RPMI8226 (cell line): ENCODE measurements at regions not wholly inside any gene's neighbourhood (a gene's known extent, or its start where the extent isn't known, plus 50 kb on each side); places are given as distances from the start of the nearest gene placed in this dataset.
"Not testable (repeated sequence)": the region's sequence is repeated elsewhere in the genome, so short reads cannot be mapped to it uniquely, and the experiment has no call there.

Experiments used
- DNase-seq: peaks from one replicate; pipeline ENCODE4 v3.0.0-alpha.2; 2015

DNA sequence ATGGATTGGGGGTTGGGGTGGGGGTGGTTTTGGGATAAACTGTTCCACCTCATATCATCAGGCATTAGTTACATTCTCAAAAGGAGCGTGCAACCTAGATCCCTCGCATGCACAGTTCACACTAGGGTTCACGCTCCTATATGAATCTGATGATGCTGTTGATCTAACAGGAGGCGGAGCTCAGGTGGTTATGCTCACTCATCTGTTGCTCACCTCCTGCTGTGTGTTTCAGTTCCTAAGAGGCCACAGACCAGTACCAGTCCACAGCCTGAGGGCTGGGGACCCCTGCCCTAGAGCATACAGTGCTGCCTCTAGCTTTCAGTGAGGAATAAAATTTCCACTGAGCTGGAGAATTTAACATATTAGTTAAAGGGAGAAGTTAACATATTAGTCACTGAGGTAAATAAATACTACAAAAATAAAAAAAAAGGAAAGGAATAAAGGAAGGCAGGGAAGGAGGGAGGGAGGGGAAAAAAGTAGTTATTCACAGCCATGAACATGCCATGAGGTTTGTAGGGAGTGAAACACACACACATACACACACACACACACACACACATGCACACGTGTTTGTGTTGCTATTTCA, 612.7 kb upstream of the TBX3 start:
- no peak for DNase-seq

DNA sequence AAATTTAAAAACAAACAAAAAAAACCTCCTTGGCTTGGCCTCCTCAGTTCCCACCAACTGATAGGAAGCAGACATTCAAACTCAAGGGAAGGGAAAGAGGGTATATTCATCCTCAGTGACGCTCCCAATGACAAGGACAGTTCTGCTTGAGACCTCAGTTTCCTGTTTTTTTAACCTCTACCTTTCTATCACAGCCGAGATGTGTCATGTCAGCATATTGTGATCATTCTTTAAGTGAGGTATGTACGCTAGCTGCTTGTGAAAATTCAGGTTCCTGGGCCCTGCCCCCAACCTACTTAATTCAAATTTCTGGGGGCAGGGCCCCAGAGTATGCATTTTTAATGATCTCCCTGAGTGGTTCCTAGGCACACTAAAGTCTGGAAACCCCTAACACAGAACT, 611.9 kb upstream of the TBX3 start:
- no peak for DNase-seq

DNA sequence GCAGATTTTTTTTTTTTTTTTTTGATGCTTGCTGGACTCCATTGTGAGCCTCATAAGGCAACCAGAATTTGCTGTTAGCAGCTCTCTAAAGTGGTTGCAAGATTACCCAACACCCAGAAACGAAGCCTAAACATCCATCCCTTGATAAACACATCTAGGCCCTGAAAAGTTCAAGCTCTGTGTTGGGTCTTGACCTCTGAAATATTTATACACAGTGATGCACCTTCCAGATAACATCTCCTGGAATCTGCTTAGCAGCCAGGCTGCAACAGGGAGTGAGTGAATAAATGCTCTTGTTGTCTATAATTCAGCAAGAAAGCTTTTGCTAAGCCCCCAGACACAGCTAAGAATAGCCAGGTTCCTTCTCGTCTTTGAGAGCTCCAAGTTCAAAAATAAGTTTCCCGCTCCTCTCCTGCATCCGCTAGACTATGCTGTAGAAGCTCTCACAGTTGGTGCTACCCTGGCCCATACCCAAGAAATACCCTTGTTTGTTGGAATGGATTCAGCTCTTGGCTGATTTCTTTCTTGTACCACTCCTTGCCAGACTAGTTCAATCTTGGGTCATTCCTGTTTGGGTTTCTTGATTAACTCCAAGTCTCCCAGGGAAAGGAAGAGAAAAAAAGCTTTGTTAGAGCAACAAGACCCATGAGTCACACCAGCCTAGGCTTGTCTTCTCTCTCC, 610.6 kb upstream of the TBX3 start:
- DNase-seq, result no peak

DNA sequence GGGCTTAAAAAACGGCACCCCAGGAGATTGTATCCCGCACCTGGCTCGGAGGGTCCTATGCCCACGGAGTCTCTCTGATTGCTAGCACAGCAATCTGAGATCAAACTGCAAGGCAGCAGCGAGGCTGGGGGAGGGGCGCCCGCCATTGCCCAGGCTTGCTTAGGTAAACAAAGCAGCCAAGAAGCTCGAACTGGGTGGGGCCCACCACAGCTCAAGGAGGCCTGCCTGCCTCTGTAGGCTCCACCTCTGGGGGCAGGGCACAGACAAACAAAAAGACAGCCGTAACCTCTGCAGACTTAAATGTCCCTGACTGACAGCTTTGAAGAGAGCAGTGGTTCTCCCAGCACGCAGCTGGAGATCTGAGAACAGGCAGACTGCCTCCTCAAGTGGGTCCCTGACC, 601.5 kb upstream of the TBX3 start:
- not testable (repeated sequence) for DNase-seq

DNA sequence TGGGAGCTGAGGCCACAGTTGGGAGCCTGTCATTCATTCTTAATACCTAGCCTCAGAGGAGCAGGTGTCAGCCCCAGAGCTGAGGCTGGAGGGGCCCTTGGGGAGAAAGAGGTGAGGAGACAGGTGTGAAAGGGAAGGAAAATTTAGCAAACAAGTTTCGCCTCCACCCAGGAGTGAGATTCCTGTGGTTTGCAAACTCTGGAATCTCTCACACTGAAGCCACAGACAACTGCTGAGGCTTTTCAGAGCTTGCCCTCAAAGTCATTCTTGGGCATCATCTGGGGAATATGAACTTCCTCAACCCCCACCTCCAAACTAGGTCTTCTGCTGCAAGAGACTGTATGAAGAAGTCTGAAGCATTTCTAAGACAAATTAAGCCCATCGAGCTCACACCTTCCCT, 589.5 kb upstream of the TBX3 start:
- no peak for DNase-seq

DNA sequence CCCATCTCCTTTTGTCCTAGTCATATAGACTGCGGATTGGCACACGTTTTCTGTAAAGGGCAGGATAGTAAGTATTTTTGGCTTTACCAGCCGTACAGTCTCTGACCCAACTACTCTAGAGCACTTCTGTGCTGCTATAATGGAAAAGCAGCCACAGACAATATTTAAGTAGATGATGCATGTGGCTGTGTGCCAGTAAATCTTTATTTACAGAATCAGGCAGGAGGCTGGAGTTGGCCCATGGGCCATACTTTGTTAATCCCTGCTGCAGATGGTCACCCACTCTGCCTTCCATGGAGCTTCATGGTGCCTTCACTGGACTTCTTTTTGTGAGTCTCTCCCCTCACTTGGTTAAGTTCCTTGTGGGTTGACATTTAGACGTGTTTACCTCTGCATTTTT, 584.5 kb upstream of the TBX3 start:
- no peak for DNase-seq

DNA sequence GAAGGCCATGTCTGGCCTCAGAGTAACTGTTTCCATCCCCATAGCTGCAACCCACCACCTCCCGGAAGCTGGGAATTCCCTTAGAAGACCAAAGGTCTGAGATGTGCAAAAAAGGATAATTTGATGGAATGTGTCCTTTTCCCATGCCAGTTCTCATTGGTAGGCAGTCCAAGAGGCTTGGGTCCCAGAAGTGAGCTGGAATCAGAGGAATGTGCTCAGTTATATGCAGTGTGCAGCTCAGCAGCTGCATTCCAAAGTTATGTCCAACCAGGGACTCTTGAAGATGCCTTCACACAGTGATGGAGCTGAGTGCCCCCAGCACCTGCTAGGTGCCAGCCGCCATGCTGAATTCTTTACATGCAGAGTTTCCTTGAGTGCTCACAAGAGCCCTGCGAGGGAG, 583.9 kb upstream of the TBX3 start:
- DNase-seq, result no peak

DNA sequence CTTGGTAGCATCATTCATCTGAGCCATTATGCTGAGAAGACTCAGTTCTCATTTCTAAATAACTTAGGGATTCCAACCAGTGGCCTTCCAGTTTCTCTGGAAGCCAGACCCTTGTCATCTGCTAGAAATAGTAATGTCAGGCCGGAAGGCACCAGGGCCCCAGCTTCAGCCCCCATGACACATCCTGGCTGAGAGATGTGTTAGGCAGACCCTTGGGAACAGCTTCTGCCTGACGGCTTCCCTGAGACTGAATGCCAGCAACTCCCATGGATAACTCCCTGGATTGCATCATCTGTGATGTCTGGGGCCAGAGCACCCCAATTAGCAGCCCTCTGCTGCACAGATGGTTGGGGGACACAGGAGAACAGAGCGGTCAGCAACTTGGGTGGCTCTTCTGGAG, 583.5 kb upstream of the TBX3 start:
- DNase-seq, result no peak

DNA sequence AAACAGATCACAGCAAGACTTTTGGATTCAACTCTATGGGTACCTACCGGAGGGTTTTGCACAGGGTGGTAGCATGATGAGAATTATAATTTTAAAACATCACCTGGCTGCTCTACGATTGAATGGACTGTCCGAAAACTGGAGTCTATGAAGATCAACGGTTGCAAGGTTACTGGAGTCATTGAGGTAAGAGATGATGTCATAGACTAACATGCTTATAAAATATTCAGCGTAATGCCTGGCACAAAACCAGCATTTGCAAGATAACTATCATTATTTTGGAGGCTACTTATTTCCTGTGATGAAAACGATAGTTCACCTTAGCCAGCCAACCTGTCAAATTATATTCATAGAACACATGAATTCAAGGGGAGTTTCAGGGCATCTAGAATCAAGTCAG, 580.6 kb upstream of the TBX3 start:
- DNase-seq, result no peak

DNA sequence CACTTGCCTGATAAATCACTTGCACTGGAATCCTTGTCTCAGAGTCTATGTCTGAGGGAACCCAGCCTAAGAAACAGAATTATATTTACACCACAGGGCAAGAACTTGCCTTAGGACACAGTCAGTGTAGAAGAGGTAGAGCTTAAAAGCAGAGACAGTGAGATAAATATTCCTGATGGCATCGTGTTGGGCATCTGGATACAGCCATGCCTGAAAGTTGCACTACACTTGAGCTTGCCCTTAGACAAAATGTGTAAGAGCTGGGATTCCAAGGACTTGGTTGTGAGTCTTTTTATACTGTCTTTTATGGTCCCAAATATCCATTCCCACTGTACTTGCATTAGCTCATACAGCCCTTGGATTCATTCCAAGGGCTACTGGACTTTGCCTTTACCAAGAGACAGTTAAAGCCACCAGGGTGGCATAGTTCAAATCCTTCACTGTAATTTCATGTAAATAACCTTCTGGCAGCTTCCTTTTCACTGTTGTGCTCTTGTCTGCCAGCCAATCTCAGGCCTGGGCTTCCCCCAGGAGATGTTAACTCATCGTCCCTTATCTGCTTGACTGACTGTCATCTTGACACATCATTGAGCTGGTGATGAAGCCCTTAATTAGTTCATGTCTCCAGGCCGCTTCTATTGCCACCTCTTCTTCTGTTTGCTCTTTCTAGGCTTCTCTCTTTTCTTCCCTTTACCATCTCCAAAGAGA, 577.9 kb upstream of the TBX3 start:
- DNase-seq, result no peak

DNA sequence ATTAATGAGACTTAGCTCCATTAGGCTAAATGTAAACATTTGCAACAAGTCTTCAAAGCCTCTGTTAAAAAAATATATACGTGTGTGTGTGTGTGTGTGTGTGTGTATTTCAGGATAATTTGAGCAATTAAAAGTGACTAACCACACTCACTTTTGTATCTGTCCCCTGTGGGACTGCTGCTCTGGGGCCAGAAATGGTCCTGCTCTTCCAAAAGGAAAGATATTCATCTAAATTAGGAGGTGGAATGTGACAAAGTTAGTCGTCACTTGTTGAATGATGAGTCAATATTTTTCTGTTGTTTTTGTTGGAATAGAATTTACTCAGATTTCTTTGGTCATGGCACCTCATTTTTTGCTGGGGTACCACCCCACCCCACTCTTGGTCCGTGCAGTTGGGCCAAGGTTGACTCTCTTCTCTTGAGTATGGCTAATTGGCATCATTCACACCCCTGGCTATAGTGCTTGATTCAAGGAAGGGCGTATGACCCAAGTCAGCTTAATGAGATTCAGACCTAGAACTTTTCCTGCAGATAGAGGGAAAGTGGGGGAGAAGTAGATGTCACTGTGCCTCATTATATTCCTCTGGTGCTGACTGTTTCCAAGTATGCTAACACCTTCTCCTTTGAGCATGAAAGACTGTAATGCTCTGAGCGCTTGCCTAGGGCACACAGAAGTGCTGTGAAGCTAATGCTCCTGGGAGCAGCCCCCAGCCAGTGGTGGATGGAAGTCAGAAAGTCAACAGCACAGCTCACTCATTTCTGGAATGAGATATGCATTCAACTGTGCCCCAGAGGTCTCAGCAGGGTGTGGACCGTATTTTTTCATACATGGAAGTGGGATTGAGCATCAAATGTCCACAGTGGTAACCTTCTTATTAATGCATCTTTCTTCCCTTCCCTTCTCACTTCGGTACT, 577.0 kb upstream of the TBX3 start:
- DNase-seq, result no peak

DNA sequence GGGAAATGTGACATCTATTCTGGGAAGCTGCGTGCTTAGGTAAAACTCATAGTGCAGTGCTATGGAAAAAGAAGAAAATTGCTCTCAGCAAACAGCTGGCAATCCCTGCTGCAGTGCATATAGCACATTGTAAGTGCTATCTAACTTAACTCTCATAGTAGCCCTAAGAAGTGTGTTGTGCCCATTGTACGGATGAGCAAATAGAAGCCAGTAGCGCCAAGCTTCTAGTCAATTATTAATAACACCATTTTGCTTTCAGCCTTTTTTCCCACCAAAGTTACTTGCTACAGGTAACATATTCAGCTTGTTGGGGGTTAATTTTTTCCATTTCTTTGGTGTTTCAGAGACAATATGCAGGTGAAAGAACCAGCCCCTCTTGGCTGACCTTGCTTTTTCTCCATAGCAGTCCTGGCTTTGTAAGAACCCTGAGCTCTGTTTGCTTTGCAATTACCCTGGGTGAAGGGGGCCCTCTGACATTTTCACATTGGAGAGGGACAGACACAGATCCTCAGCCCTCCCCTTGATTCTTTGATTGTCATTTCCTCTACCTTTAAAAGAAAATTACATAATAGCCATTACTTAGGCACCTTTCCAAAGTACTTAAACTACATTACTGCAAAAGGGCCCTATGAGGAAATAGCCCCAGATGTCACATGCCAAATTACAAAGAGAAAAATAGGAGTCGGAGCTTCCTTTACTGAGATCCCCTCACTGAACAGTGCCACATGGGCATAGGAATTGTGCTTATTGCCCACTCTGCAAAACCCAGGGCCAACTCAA, 576.2 kb upstream of the TBX3 start:
- DNase-seq, result no peak

DNA sequence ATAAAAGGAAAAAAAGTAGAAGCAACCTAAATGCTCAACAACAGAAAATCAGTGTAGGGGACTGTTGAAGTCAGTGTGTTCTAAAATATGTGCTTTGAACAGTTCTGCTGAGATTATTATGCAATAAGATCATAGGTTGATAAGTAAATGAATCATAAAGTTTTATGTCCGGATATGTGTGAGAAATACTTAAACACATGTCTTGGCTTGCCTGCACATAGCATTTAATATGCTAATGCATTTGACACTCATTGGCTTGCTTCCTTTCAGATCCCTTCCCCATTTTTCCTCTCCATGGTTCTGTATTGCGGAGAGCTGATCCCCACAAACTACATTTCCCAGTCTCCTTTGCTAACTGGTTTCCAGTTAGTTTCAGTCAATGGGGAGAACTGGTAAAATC, 573.8 kb upstream of the TBX3 start:
- no peak for DNase-seq

DNA sequence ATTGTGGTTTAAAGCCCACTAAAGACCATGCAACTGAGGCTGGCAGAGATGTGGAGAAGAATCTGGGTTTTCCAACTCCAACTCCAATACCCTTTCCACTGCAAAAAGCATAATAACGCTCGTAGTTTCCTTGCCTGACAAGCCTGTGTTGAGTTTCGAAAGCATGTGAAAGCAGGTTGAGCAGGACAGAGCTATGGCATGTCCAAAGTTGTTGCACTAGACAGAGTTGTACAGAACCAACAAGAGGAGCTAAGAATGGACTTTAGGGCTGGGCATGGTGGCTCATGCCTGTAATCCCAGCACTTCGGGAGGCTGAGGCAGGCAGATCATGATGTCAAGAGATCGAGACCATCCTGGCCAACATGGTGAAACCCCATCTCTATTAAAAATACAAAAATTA, 572.0 kb upstream of the TBX3 start:
- no peak for DNase-seq

DNA sequence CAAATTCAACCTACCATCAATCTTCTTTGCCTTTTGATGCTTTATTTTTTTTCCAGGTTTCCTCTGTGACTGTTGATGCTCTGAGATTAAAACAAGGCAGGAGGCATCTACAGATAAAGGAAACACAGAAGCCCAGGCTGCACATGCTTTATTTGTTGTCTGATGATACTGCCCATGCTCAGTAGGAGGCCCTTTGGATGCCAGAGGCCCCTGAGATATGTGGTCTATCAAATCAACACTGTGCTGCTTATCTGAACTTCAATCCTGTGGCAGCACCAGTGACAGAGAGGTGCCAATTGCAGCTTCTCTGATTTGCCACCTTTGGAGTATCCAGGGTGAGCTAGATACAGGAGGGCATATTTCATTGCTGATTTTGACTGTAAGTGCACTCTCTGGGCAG, 571.3 kb upstream of the TBX3 start:
- no peak for DNase-seq

DNA sequence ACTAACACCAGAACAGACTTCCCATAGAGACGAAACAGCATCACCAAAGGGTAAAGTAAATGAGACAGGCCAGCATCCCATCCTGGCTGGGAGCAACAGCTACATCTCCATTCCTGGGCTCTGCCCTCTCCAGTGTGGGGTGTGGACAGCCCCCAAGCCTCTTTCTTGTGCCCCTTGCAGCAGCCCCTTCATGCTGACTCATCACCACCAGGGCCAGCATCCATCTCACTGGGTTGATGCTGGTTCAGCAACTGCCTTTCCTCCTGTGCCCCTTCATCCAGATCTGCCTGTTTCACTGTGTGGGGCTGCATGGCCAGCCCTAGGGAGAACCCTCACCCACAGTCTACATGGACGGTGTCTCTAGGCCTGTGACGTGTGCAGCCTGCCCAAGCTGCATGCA, 569.1 kb upstream of the TBX3 start:
- no peak for DNase-seq

DNA sequence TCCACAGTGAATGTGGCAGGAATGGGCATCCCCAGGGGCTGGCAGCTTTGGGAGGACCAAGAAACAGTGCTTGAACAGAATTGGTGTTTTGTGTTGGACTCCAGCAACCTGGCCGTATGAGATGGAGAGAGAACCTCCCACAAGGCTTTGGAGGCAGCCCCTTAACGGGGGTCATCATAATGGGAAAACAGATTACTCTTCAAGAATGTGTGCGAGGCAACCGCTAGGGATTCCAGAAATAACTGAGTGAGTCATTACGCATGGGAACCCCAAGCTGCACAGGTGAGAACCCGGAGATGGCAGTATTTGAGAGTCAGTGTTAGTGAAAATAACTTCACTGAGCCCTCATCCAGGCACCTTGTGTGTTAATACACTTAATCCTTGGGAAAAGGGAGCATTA, 567.8 kb upstream of the TBX3 start:
- DNase-seq, result no peak

DNA sequence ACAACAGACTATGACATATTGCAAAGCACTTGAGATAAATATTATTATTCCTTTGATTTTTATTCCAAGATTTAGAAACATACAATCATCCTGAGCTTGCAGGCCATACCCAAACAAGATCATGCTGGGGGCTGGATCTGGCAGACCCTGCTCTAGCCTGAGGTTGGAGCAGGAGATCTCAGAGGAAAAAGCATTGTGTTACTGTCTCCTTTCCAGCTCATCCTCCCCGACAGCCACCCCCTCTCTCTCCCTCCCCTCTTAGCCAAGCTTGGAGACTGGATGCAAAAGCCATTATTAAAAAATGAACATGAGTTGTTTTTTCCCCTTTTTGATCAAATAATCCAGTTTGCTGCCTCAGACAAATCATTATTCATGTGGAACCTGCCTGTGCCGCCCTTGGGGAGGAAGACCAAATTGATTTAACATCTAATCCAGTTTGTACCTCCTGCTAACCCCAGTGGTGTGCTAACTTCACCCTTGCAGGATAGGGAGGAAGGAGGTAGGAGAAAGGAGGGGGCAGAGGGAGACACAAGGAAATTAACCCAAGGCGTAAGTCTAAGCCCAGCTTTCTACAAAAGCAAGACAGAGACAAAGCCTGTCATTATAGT, 565.8 kb upstream of the TBX3 start:
- no peak for DNase-seq

DNA sequence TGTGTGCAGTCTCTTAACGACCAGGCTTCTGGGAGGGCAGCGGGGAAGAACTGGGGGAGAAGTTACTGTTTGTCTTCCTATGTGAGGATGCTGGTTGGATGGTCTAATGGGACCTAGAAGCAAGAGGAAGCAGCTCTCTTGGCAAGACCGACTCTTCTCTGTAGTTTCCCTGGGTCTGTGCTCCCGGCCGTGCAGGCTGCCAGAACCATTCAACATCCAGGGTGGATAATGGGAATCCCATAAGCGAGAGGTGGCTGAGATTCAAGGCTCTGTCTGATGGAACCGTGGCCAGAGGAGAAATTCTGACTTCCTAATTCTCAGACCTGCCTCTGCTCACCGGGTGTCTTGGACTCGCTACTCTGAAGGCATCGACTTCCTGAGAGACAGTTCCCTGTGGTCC, 561.0 kb upstream of the TBX3 start:
- DNase-seq, result no peak

DNA sequence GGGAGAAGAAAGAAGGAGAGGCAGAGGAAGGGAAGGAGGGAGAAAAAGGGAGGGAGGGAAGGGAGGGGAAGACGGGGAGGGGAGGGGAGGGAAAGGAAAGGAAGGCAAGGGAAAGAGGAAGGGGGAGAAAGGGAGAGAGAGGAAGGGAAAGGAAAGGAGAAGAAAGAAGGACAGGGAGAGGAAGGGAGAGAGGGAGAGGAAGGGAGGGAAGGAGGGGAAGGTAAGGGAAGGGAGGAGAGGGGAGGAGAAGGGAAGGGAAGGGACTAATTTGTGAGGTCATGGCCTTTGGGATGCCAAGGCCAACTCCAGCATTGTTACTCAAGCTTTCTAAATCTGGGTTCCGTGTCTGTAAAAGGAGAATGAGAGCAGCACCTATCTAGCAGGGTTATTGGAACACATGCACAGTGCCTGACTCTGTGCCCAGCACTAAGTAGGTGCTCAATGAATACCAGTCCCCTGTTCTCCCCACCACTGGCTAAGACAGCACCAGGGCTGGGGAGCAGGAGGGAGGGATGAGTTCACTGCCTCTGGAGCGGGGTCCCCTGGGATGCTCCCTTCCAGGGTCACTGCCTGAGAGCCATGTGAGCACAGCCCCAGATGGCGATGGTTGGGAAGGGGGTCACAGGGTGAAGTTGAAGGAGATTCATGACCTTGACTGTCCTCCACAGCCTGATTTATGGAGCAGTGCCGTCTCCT, 560.1 kb upstream of the TBX3 start:
- no peak for DNase-seq

DNA sequence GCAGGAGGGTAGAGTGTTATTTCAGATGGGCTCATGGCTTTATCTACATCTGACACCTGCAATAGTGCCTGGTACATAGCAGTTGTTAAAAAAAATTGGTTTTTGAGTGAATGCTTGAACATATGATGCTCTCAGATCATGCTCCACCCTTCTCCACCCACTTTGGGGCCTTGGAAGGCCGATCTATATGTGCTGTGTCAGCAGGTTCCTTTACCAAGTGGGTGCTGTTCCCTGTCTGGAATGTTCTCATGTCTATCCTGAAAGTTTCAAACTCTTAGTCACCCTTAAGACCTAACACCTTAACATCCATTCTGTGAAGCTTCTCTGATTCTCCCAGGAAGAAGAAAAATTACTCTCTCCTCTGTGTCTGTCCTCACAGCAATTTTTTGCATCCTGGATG, 556.3 kb upstream of the TBX3 start:
- no peak for DNase-seq

DNA sequence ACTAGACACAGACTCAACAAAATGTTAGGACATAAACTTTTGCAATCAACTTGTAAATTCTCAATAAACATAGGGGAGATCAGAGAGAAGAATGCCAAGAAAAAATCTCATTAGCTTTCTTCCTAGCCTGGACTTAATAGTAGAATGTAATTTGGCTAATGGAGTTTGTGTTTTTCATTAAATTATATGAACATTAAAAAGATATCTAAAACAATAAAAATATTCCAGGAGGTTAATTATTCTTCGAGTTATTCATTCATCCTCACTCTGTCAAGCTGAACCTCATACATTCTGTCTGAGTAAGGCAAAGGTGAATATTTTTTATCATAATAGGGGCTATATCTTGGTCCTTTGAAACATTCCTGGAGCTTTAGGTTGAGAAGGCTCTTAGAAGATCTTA, 551.9 kb upstream of the TBX3 start:
- no peak for DNase-seq
